ENCODE measurements at regions not wholly inside any gene's neighbourhood (a gene's known extent, or its start where the extent isn't known, plus 50 kb on each side); places are given as distances from the start of the nearest gene placed in this dataset.
"Not testable (repeated sequence)": the region's sequence is repeated elsewhere in the genome, so short reads cannot be mapped to it uniquely, and the experiment has no call there.

GRCh38 chr4:154907345-154908045 lies 126.4 kb downstream of the RBM46 start:
- H2AFZ ChIP-seq (ENCODE audit: low read depth); H3K4me3 ChIP-seq (IDR thresholded peaks at IDR 0.05; ENCODE audit: insufficient read depth, low read depth, low read length); H3K4me1 ChIP-seq (ENCODE audit: low read depth, poor library complexity, severe bottlenecking); H3K36me3 ChIP-seq (ENCODE audit: insufficient read depth); H3K79me2 ChIP-seq (ENCODE audit: insufficient read depth, low read depth); H3K27me3 ChIP-seq (ENCODE audit: insufficient read depth, low read depth); H3K9ac ChIP-seq; H3K27ac ChIP-seq; H4K20me1 ChIP-seq (ENCODE audit: insufficient read depth); H3K4me2 ChIP-seq: not testable (repeated sequence)

DNA sequence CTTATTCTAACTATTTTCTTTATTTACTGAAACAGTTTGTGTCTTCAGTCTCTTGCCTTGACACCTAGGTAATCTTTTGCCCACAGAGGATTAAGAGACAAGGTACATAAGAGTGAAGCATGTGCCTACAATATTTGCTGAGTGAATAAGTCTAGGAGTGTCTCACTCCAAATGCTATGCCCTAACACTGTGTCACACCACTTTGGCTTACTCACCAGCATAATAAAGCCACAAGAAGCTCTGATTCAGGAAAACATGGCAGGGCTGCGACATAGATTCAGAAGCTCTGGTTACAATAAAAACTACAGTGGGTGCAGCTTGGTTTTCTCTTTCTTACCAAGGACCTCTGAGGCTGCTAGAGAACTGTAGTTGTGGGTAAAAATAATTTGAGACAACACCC lies 127.1 kb downstream of the RBM46 start:
- H4K20me1 ChIP-seq (ENCODE audit: insufficient read depth) = no peaks in the 10 kb centered on the region
- H3K4me1 ChIP-seq (ENCODE audit: low read depth, poor library complexity, severe bottlenecking) = no peaks in the 10 kb centered on the region
- H3K79me2 ChIP-seq (ENCODE audit: insufficient read depth, low read depth) = no peaks in the 10 kb centered on the region
- no peaks in the 10 kb centered on the region for H3K36me3 ChIP-seq (ENCODE audit: insufficient read depth)
- H3K27me3 ChIP-seq (ENCODE audit: insufficient read depth, low read depth) = no peaks in the 10 kb centered on the region
- H2AFZ ChIP-seq (ENCODE audit: low read depth) = no peak overlapping the region
- H3K4me2 ChIP-seq = no peak overlapping the region
- H3K4me3 ChIP-seq (IDR thresholded peaks at IDR 0.05; ENCODE audit: insufficient read depth, low read depth, low read length) = no peak overlapping the region
- TF ChIP-seq CTCF (conservative IDR thresholded peaks at IDR 0.05; ENCODE audit: low read depth, low read length) = no peak
- no peak overlapping the region for H3K9ac ChIP-seq
- no peak overlapping the region for H3K27ac ChIP-seq

DNA sequence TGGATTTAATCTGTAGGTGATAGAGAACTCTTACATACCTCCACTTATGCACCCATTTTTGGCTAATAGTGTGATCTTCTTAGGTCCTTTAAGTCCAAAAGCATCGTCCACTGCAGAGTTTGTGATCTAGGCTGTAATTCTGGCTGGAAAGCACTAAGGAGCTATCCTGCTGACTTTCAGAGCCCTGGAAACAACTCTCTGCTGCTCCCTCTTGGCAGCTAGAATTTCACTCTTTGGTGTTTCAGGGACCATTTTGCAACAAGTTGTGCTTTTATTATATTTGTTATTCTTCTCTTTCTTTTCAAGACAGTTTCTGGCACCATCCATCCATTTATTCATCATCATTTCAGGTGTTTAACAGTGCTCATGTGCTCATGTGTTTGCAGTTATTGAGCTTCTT lies 130.0 kb downstream of the RBM46 start:
- Histone ChIP-seq H3K4me1 (ENCODE audit: low read depth, poor library complexity, severe bottlenecking) (no peaks in the 10 kb centered on the region), H4K20me1 (ENCODE audit: insufficient read depth) (no peaks in the 10 kb centered on the region), H3K4me3 (IDR thresholded peaks at IDR 0.05; ENCODE audit: insufficient read depth, low read depth, low read length) (no peak overlapping the region), H2AFZ (ENCODE audit: low read depth) (no peak overlapping the region), H3K79me2 (ENCODE audit: insufficient read depth, low read depth) (no peaks in the 10 kb centered on the region), H3K36me3 (ENCODE audit: insufficient read depth) (no peaks in the 10 kb centered on the region), H3K9ac (no peak overlapping the region), H3K4me2 (no peak overlapping the region), H3K27me3 (ENCODE audit: insufficient read depth, low read depth) (no peaks in the 10 kb centered on the region), H3K27ac (no peak overlapping the region)
- no peak for TF ChIP-seq CTCF (conservative IDR thresholded peaks at IDR 0.05; ENCODE audit: low read depth, low read length)

DNA sequence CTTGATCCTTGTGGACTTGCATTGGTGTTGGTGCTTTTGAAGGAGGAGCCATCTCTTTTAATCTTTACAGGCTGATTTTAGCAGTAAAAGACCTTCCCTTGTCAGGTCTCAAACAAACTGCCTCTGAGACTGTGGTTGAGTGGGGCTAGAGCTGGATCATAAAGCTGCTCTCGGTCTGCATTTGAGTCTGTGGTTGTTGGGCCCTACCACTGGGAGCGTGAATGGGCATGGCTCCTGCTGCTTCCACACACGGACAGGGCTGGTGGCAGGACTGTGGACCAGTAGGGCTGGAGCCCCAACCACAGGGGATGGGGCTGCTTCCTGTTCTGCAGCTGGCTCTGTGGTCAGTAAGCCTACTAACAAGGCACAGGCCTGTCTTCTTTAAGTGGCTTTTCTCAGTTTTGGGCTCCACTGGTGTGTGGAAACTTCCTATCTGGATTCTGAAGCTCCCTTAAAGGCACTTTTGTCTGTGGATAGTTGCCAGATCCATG lies 130.6 kb downstream of the RBM46 start:
- Histone ChIP-seq H3K27me3 (ENCODE audit: insufficient read depth, low read depth) (no peaks in the 10 kb centered on the region), H4K20me1 (ENCODE audit: insufficient read depth) (no peaks in the 10 kb centered on the region), H3K79me2 (ENCODE audit: insufficient read depth, low read depth) (no peaks in the 10 kb centered on the region), H3K27ac (no peak overlapping the region), H3K4me1 (ENCODE audit: low read depth, poor library complexity, severe bottlenecking) (no peaks in the 10 kb centered on the region), H3K36me3 (ENCODE audit: insufficient read depth) (no peaks in the 10 kb centered on the region), H3K9ac (no peak overlapping the region), H3K4me2 (no peak overlapping the region), H2AFZ (ENCODE audit: low read depth) (no peak overlapping the region), H3K4me3 (IDR thresholded peaks at IDR 0.05; ENCODE audit: insufficient read depth, low read depth, low read length) (no peak overlapping the region)
- no peak for TF ChIP-seq CTCF (conservative IDR thresholded peaks at IDR 0.05; ENCODE audit: low read depth, low read length)

- no peaks in the 10 kb centered on the region for H4K20me1 ChIP-seq (ENCODE audit: insufficient read depth)
- H2AFZ ChIP-seq (ENCODE audit: low read depth) = no peak overlapping the region
- H3K4me3 ChIP-seq (IDR thresholded peaks at IDR 0.05; ENCODE audit: insufficient read depth, low read depth, low read length) = no peak overlapping the region
- no peak for TF ChIP-seq CTCF (conservative IDR thresholded peaks at IDR 0.05; ENCODE audit: low read depth, low read length)
- H3K4me1 ChIP-seq (ENCODE audit: low read depth, poor library complexity, severe bottlenecking) = no peaks in the 10 kb centered on the region
- H3K27me3 ChIP-seq (ENCODE audit: insufficient read depth, low read depth) = no peaks in the 10 kb centered on the region
- H3K27ac ChIP-seq = no peak overlapping the region
- no peak overlapping the region for H3K4me2 ChIP-seq
- H3K79me2 ChIP-seq (ENCODE audit: insufficient read depth, low read depth) = no peaks in the 10 kb centered on the region
- no peaks in the 10 kb centered on the region for H3K36me3 ChIP-seq (ENCODE audit: insufficient read depth)
- H3K9ac ChIP-seq = no peak overlapping the region
These were observed 135.0 kb downstream of the RBM46 start for GRCh38 chr4:154916068-154916467.
